NCI-H1417 treated with DMSO at 0.1 percent for 48 hours (cell line): ENCODE measurements at regions not wholly inside any gene's neighbourhood (a gene's known extent, or its start where the extent isn't known, plus 50 kb on each side); places are given as distances from the start of the nearest gene placed in this dataset.
"Not testable (repeated sequence)": the region's sequence is repeated elsewhere in the genome, so short reads cannot be mapped to it uniquely, and the experiment has no call there.

ENCODE experiments used
- DNase-seq: peaks from one replicate; lab custom pipeline; 2025; lab: John Stamatoyannopoulos, UW

DNA sequence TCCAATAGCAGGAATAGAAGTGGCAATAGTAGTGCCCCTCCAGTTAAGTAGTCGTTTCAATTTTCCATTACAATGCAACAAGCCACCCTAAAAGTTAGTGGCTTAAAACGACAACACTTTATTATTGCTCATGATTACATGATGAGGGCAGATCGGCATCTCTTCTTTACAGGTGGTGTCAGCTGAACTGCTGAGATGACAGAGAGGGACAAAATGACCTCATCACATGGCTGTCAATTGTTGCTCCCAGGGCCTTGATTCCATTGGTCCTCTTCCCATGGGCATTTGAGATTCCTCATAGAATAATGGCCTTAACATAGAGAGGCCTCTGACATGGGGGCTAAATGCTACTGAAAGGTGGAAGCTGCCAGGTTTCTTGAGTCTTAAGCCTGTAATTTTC, 679.8 kb upstream of the KLHL1 start:
- DNase-seq = no peak

DNA sequence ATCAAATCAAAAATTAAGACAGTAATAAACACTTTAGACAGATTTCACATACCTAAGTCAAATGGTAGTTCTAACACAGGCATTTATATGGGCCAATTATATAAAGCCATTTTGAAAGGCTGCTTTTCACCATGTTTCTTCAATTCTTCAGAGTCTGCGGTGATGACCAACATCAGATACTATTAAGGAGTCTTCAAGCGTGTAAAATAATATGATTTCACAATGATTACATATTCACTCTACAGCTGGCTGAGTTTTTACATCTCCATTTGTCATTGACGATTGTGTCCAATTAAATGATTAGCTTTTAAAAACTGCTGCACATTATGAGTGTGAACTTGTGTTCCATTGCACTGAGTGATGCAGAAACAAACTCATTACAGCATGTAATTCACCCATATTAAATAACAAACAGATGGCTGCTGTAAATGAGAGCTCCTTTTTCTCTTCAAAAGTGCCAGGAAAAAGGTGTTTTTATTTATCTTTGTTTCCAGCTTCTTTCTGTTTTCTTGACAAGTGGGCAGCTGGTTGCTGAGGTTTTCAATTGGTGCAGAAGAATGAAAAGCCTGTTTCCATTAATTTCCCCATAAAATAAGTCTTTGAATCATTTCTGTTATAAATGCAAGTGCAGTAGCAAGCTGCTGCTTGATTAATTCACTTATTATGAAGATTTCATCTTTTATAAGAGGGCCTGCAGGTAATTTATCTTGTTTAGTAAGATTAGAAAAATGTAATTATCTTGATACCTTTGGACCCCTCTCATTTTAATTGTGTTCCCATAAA, 676.1 kb upstream of the KLHL1 start:
- DNase-seq = no peak

DNA sequence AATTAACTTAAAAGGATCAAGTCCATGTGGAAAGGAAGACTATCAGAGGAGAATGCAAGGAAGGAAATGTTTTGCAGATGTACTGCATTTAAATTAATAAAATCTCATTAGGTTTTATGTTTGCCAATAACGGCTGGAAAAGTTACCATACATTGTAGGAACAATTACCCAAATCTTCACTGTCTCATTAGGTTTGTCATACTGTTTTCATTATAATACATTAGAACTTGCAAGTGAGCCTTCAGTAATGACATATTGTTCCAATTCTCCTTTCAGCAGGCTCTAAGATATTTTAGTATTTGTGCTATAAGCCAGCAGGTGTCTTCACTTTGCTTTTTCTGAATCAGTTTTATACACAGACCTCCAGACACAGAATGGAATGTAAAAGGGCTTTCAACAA, 661.6 kb upstream of the KLHL1 start:
- DNase-seq = no peak

DNA sequence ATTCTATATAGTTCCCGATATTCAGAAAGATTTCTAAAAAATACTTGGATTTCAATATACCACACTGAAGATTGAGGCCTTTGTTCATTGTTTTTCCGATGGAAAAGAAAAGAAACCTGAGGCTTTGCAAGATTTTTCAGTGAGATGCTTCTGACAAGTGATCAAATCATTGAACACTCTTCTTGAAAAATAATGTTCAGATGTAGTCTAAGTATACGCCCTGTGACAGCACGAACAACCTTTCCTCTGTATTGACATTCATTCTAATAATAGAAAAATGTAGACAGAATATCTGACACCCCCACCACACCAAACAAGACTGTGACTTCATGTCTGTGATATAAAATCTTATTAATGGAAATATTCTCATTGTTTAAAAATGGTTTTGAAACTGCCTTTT, 650.7 kb upstream of the KLHL1 start:
- no peak for DNase-seq

DNA sequence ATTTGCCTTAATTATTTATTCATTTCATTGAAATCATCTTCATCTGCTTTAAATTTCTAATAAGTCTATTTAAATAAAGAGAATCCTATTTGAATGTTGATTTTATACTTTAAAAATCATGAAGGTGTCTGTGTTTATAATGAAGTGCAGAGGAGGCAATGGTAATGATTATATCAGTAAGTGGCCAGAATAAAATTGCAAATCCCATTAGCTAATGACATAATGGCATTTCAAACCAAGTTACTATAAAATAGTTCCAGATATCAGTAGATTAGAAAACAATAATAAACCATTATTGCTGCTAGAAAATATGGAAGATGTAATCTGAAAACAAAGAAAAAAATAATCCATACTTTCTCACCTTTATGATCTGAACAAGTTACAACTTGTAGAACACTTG, 647.8 kb upstream of the KLHL1 start:
- DNase-seq = no peak

DNA sequence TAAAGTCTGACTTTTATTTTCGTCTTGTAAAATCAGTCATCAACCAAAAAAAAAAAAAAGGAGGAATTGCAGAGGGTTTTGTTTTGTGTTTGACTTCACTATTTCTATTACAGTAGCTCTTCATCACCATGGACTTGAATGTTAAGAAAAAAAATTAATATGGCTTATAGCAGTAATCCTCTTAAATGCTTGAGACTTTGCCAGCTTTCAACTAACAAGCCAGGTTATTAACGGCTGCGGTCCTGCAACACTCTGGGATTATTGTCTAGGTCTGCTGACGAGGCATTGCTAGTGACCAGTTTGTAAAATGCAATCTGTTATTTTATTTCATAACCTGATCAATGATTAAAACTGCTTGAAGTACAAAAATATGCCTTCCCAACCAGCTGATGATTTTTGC, 647.2 kb upstream of the KLHL1 start:
- DNase-seq = no peak

DNA sequence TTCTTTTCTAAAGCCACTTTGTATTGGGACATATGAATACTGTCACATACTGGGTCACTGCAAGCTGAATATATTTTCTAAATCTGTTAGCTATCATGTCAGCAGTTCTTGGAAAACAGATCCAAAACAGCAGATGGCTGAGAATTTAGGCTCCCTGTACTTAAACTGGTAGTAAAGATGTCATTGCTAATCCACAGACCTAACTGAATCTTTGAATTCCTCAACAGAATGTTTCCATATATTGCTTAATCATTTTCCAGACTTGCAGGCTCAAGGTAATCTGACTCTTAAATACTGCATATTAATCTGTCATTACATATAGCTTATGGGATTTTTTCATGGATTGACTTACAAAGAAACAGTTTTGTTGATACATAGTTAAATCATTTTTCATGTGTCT, 639.0 kb upstream of the KLHL1 start:
- no peak for DNase-seq

DNA sequence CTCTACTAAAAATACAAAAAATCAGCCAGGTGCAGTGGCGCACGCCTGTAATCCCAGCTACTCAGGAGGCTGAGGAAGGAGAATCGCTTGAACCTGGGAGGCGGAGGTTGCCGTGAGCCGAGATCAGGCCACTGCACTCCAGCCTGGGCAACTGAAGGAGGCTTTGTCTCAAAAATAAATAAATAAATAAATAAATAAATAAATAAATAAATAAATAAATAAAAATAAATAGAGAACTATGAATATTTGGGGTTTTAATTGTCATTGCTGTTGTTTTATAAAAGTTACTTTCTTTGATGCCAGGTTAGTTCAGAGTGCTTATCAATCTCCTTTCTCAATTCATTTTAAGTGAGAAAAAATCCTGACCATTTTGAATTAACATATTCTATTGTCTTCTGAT, 638.2 kb upstream of the KLHL1 start:
- not testable (repeated sequence) for DNase-seq

DNA sequence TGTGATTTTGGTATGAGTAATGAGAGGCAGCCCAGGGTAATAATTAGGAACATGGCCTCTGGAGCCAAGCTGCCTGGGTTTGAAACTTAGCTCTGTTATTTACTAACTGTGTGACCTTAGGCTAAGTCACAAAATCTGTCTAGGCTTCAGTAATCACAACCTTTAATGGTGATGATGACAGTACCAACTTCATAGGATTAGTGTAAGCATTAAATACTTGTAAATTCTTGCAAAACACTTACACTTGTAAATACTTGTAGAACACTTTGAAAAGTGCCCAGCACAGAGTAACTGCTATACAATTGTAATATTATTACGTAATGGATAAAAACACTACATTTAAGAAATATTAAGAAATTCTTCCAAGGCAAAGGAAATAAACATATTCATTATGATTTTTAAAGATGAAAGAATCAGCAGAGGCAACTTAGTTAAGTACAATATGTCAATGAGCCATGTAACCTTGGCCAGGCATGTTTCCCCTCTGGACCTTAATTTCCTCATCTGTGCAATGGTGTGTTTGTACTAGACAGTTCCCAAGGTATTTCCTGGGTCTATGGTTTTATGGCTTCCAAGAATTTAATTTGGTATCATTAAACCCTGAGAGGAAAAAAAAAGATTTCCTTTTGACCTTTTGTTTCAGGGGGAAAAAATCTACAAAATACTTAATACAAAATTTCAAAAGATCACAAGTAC, 628.5 kb upstream of the KLHL1 start:
- DNase-seq = no peak

DNA sequence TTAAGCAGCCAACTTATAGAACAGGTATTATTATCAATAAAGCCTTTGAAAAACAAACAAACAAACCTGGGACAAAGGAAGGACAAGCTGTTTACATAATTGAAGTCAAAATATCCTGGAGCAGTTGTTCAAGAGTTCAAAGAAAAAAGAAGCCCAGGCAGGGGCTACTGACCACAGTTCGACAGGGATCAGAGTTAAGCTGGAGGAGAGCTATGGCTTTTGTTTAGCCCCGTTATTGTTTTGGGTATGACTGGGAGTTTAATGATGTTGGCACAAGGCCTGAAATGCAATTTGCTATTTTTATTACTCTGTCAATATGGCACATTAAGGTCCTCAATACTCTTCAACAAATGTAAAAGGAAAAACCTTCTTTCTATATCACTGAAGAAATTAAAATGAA, 624.4 kb upstream of the KLHL1 start:
- peak; percentile 80 for DNase-seq

DNA sequence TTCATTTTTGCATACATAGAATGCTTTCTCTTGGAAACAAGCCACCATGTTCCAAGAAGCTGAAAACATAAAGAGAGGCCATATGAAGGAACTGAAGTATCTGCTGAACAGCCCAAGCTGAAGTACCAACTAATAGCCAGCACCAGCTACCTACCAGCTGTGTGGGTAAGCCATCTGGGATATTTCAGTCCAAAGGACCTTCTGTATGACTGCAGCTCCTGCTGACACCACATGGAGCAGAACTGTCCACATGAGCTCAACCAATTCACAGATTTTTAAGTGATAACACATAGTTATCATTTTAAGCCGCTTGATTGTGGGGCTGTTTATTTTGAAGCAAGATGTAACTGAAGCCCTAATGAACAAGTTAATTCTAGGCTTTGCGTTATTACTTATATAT, 621.1 kb upstream of the KLHL1 start:
- no peak for DNase-seq

DNA sequence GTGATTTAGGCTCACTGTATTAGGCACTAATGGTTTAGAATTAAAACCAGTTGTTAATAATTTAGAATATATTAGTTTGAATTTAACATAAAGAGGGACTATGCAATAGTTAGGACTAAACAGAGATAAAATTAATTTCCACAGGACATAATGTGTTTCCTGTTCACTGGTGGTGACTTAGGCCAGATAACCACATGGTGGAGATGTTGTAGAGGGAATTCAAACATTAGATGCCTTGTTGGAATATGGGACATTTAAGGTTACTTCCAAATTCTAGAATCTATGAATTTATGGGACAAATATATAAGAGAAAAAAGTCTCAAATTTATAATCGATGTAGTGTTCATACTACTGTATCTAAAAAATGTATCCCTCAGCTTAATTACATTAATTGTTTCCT, 615.5 kb upstream of the KLHL1 start:
- DNase-seq = peak; percentile 19

DNA sequence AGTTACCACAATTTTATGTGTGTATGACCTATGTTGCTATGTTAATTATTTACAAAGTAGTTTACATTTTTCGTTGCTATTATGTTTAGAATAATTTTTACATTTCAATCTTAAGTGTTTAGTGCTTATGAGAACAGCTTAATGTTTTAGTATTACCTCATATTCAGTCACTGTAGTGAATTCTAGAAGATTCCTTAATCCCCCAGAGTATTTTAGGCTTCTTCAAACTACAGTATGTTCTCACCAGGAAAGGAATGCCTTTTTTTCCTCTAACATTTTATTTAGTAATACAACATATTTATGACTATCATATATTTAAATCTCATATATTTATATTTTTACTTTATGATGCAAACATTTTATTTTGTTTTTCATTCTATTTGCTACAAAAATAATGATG, 612.1 kb upstream of the KLHL1 start:
- no peak for DNase-seq

DNA sequence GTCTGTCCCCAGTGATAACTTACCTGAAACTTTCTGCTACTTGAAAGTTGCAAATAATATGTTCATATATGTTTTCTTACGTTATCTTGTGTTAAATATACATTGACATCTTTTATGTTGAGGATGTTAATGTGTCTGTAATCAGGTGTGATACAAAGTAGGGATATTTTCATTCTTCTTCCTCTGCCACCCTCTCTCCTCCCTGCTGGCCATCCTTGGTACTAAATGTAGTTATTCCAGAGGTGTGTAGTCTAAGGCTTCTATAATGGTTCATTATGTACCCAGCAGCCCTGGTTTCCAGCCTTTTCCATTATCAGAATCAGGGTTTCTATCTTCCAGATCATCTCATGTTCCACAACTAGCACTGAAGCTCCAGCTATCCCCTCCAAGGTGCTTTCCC, 606.7 kb upstream of the KLHL1 start:
- DNase-seq = no peak

DNA sequence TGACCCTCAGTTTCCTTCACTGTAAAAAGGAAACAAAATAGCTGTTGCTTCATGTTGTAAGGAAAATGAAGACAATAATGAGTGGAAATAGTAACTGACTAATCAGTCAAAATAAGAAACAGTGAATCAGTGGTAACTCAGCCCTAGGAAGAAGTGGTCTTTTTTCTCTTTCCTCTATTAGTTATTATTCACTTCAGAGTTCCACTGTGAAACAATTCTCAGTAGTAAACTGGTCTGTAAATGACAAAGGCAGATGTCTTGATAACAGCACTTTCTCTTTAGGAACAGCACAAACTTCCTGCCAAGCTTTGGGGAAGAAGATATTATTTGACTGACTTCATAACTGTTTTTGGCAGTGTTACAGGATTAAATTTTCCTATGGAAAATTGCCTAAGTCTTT, 600.5 kb upstream of the KLHL1 start:
- no peak for DNase-seq

DNA sequence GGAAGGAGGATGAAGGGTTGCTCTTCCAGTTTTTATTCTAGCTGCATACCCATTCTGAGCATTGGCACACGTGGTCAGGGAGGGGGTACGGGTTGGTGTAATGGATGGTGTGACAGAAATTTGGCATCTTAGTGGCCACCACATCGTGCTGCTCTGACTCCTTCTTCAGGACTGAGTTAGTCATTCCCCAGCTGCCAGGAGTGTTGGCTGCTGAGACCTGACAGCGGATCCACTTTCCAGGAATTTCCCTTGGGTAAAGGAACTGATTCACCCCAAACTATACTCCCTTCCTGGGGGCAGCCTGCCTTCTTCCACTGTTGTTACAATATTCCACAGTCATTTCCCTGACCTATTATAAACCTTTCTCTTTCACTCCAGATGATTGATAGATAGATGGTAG, 595.5 kb upstream of the KLHL1 start:
- no peak for DNase-seq

DNA sequence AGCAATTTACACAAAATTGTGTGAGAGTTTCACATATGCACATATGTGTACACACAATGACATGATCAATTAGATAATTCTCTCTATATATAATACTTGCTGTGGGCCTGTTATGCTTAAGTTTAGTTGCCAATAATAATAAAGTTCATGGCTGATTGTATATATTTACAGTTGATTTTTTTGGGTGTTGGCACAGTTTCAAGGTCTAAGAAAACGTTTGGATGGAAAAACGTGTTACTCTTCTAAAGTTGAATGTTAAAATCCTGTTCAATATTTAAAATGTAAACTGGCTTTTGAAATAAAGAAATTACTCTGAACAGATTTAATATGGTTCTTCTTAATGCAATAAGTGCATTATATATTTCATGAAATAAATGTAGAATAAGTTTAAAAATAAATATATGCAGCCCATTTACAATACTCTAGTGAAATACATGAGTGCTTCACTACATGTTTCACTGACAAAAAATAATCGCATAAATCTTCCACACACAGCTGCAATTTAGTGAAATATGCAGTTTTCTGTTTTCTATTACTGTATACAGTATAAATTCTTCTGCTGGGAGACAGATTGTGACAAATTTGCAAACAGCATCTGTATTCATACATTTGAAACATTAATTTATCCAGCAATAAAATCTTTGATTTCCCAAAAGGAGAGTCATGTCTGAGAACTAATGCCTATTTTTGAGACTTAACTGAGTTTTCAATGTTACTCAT, 586.9 kb upstream of the KLHL1 start:
- DNase-seq = no peak

DNA sequence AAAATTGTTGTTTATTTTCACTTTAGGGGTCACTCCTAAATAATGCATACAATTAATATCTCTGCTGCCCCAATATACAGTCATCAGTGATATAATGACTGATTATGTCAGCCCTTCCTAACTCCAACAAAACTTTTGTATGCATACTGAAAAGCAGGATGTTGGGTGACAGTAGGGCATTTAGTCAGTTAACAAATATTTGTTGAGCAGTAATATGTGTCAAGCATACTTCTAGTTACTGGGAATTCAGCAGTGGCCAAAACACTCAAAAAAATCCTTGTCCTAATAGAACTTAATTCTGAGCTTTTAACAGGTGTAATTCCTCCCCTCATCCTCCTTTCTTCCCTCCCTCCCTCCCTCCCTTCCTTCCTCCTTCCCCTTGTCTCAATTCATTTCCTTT, 560.7 kb upstream of the KLHL1 start:
- DNase-seq = no peak

DNA sequence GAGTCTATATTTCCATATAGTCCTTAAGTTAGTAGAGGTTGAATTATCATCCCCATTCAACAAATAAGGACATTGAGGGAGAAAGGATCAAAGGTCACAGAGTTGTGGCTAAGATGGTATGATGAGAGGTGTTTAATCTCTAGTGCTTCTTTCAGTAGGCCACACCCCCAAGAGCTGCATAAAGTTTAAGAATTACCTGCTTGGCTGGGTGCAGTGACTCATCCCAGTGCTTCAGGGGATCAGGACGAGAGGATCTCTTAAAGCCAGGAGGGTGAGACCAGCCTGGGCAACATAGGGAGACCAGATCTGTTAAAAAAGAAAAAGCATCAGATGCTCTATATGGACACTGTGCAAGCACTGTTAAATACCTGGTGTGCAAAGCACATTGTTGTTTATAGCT, 560.0 kb upstream of the KLHL1 start:
- DNase-seq = no peak

DNA sequence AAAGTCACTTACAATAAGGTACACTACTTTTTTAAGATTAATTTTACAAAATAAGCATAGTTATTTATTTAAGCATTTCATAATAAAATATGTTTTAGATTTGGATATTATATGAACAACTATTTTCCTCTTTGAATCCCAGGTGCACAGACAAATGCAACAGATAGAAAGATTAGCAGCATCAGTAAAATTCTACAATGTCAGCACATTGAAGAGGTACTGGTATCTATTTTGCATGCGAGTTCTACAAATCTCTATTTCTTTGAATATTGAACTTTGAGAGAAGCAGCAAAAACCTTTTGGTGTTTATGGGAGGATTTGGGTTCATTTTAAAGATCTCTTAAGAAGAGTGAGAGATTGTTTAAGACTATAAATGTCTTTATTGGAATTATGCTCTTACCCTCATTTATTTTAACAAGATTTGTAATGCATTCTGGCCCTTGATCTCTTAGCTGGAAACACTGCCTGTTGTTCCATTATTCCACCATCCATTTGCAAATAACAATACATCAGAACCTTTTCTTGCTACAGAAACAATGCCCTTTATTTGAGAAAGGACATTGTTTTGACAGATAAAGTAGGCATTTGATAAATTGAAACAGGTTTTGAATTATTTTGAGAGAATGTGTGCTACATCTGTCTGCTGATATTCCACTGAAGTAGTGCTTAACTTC, 558.8 kb upstream of the KLHL1 start:
- DNase-seq = peak; percentile 34

DNA sequence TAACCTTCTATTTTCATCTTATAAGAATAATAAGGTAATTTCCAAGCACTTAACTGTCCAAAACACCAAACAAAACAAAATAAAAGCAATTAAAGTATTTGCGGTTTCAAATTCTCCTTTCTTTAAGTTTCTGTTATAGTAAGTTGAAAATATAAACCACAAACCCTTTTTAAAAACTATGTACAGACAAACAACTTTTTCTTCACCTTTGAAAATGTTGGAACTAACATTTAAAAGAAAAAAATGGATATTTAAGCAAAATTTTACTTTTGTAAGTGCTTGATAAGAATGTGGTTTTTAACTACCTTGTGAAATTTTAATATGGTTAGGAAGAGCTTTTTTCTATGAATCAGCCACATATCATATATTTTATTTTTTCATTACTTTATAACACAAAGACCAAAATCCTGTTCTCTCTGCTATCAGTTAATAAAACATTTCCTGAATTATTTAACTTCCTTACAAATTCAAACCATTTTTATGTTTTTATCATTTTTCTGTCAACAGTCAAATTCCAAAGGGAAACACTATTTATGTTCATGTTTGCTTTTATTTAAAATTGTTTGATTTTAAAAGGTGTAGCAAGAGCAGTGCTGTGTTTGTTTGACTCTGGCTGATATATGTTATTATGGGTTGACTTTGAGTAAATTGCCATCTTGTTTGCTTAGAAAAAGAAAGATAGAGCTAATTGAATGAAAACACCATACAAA, 554.1 kb upstream of the KLHL1 start:
- DNase-seq = peak; percentile 89

DNA sequence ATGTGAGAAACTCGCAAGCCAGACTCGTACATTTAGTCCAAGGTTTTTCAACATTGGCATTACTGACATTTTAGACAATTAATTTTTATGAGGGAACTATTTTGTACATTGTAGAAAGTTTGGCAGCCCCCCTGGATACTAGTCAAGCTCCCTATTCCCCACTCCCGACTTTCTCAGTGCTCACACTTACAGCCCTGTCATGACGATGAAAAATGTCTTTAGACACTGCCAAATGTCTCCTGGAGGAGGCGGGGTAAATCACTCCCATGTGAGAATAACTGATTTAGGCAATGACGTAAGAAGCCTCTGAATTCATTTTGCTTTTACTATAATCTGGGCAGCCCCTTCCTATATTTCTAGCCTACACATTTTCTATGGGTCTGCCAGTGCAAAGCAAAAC, 535.8 kb upstream of the KLHL1 start:
- no peak for DNase-seq
